Activated CD4-positive, CD25-positive, alpha-beta regulatory T cell treated with anti-CD3 and anti-CD28 coated beads, Interleukin-2, amount 50 U/mL, for 72 hours (primary cell): ENCODE measurements at regions not wholly inside any gene's neighbourhood (a gene's known extent, or its start where the extent isn't known, plus 50 kb on each side); places are given as distances from the start of the nearest gene placed in this dataset.
"Not testable (repeated sequence)": the region's sequence is repeated elsewhere in the genome, so short reads cannot be mapped to it uniquely, and the experiment has no call there.

Experiments used
- DNase-seq: peaks from one replicate; pipeline ENCODE4 v3.0.0; 2021

DNA sequence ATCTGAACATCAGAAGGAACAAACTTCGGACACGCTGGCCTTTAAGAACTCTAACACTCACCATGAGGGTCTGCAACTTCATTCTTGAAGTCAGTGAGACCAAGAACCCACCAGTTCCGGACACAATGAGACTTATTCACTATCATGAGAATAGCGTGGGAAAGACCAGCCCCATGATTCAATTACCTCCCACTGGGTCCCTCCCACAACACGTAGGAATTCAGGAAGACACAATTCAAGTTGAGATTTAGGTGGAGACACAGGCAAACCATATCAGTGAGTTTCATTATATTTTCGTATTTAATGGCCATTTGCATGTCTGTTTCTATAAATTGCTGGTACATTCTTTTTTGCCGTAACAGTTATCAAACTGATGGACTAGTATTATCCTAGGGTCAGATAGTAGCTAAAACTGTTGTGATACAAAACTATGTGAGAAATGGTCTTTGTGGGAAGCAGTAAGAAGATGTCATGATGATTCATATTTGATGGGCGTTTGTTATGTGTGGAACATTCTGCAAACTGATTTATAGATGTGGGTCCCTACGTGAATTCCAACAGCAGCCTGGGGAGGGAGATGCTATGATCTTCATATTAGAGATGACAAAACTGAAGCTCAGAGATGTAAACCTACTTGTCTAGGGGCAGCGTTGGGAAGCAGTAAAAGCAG lies 282.4 kb upstream of the TMEM132C start:
- DNase-seq: no peak

DNA sequence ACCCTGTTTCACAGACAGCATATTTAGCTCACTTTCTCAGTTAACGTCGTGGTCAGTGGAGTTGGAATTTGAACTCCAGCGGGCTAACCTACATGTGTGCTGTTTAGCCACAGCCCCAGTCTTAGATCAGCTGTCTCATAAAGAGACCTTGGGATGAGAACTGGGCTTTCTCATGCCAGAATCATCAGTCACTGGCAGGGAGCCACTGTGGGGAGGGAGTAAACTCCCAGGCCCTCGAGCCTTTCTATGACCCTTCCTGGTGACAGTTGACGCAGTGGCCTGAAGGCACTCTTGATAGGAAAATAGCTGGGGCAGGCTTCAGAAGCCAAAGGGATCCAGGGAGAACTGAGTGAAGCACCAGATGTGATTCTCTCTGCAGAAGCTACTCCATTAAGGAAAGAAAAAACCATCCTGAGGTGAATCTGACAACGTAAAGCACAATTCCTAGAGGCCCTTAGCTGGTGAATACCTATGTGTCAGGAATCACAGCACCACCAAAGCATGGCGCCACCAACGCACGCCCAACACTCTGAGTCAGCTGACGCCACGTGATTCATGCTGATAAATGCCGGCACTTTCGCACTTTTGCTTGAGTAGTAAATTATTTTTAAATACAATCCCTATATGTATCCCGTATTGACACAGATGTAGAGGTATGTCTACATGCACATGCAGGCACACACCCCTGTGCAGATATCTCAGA lies 279.6 kb upstream of the TMEM132C start:
- DNase-seq: no peak

DNA sequence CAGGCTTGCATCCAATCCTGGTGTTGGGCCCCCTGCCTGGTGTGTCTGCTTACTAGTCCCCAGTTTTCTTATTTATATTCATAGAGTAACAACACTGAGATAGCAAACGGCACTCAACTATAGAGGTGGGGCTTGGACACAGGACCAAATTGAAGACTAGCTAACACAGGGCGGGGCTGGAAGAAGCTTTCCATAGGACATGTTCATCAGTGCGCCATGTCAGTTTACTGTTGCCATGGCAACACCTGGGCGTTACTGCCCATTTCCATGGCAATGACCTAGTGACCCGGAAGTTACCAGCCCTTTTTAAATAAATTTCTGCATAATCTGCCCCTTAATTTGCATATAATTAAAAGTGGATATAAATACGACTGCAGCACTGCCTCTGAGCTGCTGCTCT lies 275.5 kb upstream of the TMEM132C start:
- no peak for DNase-seq

DNA sequence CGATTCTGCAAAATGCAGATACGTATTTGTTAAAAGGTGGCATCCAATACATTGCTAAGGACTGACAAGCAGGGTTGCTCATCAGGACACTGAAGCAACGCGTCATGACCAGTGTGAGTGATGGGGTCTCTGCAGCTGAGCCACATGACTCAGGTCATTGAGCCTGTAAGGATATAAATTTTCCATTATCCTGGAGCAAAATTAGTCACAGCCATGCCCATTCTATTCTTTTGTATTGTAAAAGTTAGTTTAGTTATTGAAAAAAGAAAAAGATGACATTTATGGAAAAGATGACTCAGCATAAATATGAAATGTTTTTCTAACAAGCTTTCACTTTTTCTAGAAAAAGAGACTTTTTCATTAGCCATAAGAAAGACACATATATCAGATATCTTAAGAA lies 268.0 kb upstream of the TMEM132C start:
- no peak for DNase-seq

DNA sequence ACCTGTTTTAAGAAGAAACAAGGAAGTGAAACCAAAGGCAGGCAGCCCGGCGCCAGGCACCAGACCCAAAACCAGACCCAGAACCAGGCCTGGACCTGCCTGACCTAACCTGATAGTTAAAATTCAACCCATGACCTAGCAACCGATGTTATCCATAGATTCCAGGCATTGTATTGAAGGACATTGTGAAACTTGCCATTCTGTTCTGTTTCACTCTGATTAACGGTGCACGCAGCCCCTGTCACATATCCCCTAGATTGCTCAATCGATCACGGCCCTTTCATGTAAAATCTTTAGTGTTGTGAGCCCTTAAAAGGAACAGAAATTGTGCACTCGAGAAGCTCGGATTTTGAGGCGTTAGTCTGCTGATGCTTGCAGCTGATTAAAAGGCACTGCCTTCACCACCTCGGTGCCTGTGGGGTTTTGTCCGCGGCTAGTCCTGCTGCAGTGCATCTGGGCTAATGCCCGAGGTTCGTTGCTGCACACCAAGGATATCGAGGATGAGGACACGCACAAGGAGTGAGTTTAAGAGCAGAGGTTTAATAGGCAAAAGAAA lies 262.5 kb upstream of the TMEM132C start:
- no peak for DNase-seq

DNA sequence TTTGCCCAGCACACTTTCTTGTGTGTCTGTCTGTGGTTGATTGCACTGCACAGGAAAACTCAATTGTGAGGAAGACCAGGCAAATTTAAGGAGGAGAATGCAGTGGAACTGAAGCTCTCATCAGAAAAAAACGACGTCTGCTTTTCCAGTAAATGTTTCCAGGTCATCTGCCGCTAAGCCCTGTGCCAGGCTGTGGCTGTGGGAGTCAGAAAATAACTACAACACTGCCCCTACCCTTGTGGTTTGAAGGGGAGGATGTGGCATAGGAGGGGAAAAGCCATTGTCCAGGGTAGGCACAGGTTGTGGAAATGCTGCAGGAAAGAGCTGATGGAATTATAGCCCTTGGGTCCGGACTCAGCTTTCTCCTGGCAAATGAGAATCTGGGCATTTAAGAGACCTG lies 259.7 kb upstream of the TMEM132C start:
- DNase-seq: no peak

DNA sequence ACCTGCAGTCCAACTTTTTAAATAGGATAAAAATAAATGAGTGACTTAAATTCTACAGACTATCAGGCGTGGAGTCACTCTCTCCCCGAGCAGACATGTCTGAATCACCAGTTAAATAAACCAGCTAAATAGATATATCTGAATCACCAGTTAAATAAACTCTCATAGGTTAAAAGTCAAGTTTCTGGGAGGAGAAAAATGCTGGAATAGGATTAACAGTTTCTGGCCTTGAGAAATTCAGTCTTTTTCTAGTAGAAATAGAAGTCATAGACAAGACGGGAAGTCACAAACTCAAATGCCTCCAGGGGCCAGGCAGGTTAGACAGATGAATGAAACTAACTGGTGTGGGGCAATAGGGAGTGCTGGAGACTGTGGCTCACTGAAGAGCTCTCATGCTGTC lies 258.6 kb upstream of the TMEM132C start:
- DNase-seq: no peak

DNA sequence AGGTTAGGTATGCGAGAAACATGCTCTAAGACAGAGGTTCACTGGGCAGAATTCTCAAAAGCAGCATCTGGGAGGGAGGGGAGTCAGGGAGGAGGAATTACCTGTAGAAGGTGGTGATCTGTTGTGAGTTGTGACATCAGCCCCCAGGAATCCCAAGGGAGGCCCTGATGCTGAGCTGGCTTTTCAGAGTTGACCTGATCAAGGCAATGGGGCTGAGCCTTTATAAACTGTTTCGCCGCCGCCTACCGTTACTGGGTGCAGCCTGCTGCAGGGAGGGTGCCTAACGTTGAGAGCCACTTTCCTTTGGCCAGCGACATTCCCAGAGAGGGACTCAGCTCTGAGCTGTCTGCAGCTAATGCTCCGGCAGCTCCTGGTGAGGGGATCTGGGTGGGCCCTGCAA lies 257.9 kb upstream of the TMEM132C start:
- no peak for DNase-seq

DNA sequence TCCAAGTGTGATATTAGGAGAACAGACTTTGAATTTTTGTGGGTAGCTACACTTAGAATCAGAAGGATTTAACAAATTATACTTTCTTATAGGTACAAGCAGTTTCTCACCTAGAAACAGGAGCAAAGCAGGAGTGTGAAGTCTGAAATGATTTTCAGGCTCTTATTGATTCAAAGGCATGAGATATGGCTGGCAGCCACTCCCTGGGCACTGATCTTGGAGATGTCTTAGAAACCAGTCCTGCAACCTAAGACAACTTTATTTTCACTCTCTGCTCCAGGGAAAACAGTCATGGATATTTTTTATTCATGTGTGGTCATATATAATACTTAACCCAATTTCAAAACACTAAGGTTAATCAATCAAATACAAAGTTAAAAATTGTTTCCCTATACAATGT lies 254.9 kb upstream of the TMEM132C start:
- DNase-seq: no peak

DNA sequence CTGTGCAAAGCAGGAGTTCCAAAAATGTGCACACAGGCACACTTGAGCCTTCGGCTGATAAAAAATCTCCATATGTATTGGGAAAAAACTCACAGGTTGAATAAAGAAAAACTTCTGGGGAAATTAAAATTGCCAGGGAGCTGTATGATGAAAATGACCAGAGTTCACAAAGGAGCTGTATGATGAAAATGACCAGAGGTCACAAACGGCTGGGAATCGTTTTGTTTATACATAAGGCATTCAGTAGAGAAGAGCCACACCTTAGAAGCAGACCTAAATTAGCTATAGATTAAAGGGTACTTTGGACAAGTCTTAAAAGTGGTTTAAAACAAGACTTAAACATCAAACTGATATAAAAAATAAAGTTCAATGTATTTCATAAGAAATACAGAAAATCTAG lies 251.7 kb upstream of the TMEM132C start:
- DNase-seq: no peak

DNA sequence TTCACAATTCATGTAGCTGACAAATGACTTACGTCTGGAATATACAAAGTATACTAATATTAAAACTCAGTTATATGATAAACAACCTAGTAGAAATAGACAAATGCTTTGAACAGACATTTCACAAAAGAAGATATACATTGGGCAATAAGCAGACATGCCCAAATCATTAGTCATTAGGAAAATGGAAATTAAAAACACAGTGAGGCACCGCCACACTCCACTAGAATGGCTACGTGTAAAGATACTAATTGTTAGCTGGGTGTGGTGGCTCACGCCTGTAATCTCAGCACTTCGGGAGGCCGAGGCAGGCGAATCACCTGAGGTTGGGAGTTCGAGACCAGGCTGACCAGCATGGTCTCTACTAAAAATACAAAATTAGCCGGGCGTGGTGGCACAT lies 248.9 kb upstream of the TMEM132C start:
- no peak for DNase-seq

DNA sequence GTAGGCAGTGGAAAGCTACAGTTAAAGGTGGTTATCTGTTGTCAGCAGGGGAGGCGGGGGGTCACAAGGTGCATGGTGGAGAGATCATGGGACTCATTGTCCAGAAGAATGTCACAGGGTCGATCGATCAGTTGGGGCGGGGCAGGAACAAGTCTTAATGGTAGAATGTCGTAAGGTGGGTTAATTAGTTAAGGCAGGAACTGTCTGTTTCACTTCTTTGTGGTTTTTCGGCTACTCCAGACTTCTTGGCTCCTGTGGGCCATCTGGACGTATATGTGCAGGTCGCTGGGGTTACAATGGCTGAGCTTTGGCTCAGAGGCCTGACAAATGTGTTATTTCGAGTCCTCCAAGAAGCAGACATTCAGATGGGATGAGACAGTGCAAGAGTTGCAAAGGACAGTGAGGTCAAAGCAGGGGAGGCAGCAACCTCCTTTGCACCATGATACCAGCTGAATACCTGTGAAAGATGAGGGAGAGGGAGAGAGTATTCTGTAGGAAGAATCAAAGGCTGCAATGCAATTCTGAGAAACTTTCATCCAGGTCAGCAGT lies 246.9 kb upstream of the TMEM132C start:
- DNase-seq: no peak

DNA sequence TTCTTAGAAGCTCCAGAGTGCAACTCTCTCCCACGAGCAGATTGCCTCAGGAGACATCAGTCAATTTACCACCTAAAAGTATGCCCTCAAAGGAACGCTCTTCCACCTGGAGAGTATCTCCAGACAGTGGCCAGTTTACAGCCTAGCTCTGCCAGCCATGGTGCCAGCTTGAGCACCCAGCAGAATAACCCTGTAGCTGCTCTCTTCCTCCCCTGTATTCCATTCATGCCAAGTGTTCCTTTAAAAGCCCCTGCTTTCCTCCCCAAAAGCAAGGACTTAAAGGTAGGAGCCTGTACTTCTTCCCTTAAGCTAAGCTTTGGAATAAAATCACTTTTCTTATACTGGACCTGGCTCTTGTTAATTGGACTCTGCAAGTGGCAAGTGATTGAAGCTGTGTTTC lies 245.4 kb upstream of the TMEM132C start:
- no peak for DNase-seq

DNA sequence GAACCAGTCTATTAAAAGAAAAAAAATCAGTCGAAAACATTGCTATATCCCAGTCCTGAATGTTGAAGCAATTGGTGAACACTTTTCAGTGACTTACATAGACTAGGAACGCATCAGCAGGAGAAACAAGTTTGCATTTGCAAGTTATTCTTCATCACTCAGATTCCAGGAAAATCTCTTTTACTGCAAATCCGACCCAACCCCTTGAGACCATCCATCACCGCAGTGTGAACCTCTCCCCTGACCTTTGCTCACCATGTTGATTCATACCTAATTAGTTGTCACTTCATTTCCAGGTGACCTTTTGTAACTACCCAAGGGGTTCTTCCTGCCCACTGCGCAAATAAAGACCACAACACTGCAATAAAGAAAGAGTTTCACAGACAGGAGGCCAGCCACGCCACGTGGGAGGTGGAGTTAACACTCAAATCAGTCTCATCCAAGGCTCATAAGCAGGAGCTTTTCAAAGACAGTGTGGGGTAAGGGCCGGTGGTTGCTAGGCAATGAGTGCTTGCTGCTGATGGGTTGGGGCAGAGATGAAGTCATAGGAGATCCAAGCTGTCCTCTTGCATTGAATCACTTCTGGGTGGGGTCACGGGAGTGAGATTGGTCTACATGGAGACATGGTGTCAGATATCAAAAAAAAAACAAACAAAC lies 241.3 kb upstream of the TMEM132C start:
- DNase-seq: no peak

DNA sequence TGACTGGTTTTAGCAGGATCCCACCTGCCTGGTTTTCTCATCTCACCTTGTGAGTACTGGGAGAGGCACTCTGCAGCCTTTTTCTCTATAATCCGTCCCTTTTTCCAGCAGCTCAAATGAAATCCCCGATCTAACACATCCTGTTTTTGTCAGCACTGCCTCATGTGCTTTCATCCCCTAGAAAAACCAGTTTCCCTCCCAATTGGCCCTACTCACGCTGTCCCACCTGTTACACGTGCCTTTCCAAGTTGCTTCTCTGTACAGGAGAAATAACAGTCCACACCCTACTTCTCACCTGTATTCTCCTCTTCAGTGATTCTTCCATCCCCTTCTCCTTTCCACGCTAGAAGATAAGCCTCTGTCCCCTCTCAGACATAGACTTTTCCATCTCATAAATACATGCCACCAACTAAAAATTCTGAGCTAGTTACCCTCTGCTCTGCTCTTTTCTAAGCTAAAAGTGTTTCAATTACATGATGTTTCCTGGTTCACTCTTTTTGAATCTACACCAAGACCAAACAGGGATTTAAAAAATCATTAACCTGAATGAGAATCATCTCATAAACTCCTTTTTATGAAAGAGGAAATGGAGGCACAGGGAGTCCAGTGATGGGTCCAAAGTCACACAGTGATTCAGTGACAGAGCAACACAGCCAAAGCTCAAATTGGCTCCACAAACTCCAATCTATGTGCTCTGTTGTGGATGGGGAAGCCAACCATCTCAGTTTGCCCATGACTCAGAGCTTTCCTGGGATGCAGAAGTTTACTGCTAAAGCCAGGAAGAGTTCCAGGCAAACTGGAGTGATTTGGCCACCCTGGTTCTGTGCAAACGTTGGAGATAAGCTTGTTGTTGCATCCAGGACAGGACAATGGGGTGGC lies 240.0 kb upstream of the TMEM132C start:
- DNase-seq: no peak

DNA sequence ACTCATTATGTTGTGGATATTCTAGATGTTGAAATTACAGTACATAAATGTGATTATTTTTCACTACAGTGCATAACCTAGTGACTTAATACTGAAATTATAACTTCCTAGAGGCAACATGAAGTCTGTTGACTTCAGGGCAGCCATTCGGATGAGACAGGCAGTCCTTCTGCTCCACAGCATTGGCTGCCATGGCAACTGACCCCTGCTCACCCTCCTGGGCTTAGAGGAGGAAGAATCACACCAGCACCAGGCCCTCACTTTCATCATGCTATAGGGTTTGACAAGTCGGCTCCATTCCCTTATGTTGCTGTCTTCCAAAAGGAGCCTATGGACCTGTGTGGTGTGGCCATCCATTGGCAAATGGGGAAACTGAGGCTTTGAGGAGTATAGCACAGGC lies 233.5 kb upstream of the TMEM132C start:
- no peak for DNase-seq

DNA sequence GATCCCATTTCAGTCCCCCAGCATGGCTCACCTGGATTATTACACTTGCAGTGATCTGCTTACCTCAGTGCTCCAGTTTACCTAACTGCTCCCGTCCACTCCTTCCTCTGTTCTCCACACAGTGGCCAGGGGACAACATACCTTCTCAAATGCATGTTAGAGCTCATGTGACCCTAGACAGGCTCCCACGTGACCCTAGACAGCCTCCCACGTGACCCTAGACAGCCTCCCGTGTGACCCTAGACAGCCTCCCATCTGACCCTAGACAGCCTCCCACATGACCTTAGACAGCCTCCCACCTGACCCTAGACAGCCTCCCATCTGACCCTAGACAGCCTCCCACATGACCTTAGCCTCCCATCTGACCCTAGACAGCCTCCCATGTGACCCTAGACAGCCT lies 226.0 kb upstream of the TMEM132C start:
- no peak for DNase-seq

DNA sequence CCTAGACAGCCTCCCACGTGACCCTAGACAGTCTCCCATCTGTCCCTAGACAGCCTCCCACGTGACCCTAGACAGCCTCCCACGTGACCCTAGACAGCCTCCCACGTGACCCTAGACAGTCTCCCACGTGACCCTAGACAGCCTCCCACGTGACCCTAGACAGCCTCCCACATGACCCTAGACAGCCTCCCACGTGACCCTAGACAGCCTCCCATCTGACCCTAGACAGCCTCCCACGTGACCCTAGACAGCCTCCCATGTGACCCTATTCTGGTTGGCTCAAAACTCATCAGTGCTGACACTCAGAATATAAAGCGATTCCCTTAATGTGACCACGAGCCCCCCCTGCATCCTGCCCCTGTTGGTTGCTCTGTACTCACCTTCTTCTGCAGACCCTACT lies 224.7 kb upstream of the TMEM132C start:
- DNase-seq: not testable (repeated sequence)

DNA sequence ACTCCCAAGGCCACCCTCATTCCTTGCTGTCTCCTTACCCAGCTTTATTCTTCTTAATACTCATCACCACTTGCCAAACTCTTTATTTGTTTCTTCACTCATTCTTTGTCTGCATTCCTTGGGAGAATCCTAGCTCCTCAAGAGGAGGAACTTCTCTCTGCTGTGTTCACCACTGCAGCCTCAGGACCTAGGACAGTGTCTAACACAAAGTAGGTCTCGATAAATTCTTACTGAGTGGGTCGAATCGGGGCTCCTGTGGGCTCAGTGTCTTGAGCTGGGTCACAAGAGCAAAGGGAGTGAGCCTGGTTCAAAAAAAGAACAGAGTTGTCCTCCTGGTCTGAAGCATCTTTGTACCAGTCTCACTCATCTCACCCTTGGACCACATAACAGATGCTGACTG lies 224.1 kb upstream of the TMEM132C start:
- DNase-seq: no peak

DNA sequence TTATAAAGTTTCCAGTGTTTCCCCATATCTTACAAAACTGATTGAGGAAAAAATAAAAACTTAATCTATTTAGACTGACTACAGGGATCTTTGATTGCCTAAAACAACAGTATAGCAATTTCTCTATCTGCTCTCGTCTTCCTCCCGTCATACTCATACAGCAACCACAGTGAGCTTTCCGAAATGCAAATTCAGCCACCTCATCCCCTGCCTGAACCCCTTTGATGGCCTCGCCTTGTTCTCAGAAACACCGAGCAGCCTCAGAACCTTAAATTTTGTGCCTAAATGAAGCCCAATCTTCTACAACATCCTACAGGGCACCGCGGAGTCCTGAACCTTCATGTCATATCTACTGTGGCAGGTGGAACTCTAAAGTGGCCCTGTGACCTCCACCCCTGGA lies 223.7 kb upstream of the TMEM132C start:
- DNase-seq: no peak

DNA sequence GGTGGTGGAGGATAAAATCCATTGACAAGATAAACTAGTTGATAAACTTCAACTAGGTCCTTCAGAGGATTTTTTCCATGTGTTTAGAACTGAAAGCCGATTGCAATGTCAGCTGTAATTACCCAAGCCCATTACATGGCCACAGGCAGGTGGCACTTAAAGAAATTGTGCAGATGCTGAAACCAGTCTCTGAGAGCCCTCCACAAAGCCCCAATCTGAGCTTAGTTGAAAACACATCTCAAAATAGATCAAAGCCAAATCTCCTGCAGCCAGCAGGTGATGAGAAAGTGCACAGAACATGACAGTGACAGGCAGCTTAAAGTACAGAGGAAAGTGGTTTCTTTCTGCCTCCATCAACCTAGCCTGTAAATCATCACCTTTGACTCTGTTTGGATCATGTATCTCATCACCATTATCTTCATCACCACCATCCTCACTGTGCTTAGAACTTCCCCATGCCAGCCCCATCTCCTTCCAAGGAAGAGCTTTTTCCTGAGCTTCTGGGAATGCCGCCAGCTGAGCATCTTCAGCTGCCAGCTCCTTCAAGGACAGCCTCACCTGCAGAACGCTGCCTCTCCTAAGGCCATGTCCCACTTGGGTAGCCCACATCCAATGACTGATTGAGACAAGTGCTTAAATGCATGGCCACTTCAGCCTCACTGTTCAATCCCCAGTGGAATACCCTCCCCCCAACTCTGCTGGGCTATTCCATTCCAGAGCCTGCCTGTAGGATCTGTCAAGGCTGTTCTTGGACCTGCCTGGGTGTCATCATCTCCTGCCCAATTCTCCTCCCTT lies 219.5 kb upstream of the TMEM132C start:
- no peak for DNase-seq

DNA sequence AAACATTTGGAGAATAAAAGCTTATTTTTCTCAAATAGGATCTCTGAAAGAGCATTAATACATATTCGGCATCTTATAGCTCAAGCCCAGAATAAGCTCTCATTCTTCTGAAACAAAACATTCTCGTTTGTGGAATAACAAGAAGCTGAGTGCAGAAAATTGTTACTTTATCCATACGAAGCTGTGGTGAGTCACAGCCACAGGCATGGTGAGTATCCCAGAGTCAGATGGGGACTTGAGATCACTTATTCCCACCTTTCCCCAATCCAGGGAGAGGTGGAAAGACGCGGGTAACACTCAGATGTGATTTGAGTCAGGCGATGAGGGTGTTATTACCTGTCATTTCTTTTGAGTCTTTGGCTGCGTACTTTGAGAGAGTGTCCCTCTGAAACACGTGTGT lies 214.6 kb upstream of the TMEM132C start:
- no peak for DNase-seq
